HEK293 (cell line): ENCODE measurements at regions not wholly inside any gene's neighbourhood (a gene's known extent, or its start where the extent isn't known, plus 50 kb on each side); places are given as distances from the start of the nearest gene placed in this dataset.

Experiments
- CTCF ChIA-PET: fragments of 350-600 bp; formaldehyde crosslinking; extraction: SDS; loops from one replicate; lab custom pipeline; 2021; ENCODE audit warnings: antibody characterized with exemption; lab: Yijun Ruan, JAX
- POLR2A ChIA-PET: fragments of 300-600 bp; formaldehyde crosslinking; extraction: SDS; loops from one replicate; lab custom pipeline; 2020; ENCODE audit warnings: antibody characterized with exemption, inconsistent platforms; lab: Yijun Ruan, JAX
- H3K27ac ChIP-seq: fragments of 200-500 bp; sonication (Bioruptor generic); 2 replicates; pipeline ENCODE4 v1.5.1; 2014; ENCODE audit warnings: low read depth, low read length, control low read depth, inconsistent platforms; ENCODE audit errors: extremely low read depth
- H3K36me3 ChIP-seq, 2 experiments: fragments of 200-500 bp in 1 of 2; sonication (Bioruptor generic) in 1 of 2; 1 replicate in 1 of 2; 2 replicates in 1 of 2; pipeline ENCODE4 v1.5.1; 2014 to 2017; ENCODE audit warnings: inconsistent platforms in 2 of 2, low read length in 2 of 2; ENCODE audit not compliant: control insufficient read depth in 2 of 2, insufficient read depth in 1 of 2
- H3K4me1 ChIP-seq: fragments of 200-500 bp; sonication (Bioruptor generic); 2 replicates; pipeline ENCODE4 v1.5.1; 2014; ENCODE audit warnings: mild to moderate bottlenecking, low read length, inconsistent platforms; ENCODE audit not compliant: control insufficient read depth, insufficient read depth
- H3K4me3 ChIP-seq: 2 replicates; pipeline ENCODE4 v1.5.1; 2011; ENCODE audit warnings: low read depth, mild to moderate bottlenecking, control low read depth, low read length, moderate library complexity
- H3K9me3 ChIP-seq: fragments of 200-500 bp; sonication (Bioruptor generic); 2 replicates; pipeline ENCODE4 v1.5.1; 2014; ENCODE audit warnings: low read depth, low read length, inconsistent platforms; ENCODE audit not compliant: control insufficient read depth, insufficient read depth
- GLIS1 ChIP-seq: fragments of 450-650 bp; formaldehyde crosslinking; IDR thresholded peaks from 2 replicates; pipeline ENCODE4 v1.5.1; 2016; ENCODE audit warnings: missing biosample characterization, missing genetic modification characterization
- KLF1 ChIP-seq: fragments of 450-650 bp; formaldehyde crosslinking; IDR thresholded peaks from 2 replicates; pipeline ENCODE4 v1.5.1; 2016; ENCODE audit warnings: missing biosample characterization, missing genetic modification characterization
- WT1 ChIP-seq: fragments of 450-650 bp; formaldehyde crosslinking; IDR thresholded peaks from 2 replicates; pipeline ENCODE4 v1.5.1; 2016; ENCODE audit warnings: missing biosample characterization, missing genetic modification characterization
- ZBTB17 ChIP-seq: fragments of 450-650 bp; formaldehyde crosslinking; IDR thresholded peaks from 2 replicates; pipeline ENCODE4 v1.5.1; 2016; ENCODE audit warnings: missing biosample characterization, missing genetic modification characterization
- ZBTB48 ChIP-seq: fragments of 450-650 bp; formaldehyde crosslinking; IDR thresholded peaks from 2 replicates; pipeline ENCODE4 v1.5.1; 2016; ENCODE audit warnings: missing biosample characterization, missing genetic modification characterization
- ZBTB49 ChIP-seq: fragments of 450-650 bp; formaldehyde crosslinking; IDR thresholded peaks from 2 replicates; pipeline ENCODE4 v1.5.1; 2016; ENCODE audit warnings: missing biosample characterization, missing genetic modification characterization, low read depth
- ZFP41 ChIP-seq: fragments of 450-650 bp; formaldehyde crosslinking; IDR thresholded peaks from 2 replicates; pipeline ENCODE4 v1.5.1; 2016; ENCODE audit warnings: missing biosample characterization, missing genetic modification characterization, borderline replicate concordance
- ZIC2 ChIP-seq: fragments of 450-650 bp; formaldehyde crosslinking; IDR thresholded peaks from 2 replicates; pipeline ENCODE4 v1.5.1; 2016; ENCODE audit warnings: missing biosample characterization, missing genetic modification characterization
- ZNF148 ChIP-seq: fragments of 450-650 bp; formaldehyde crosslinking; IDR thresholded peaks from 2 replicates; pipeline ENCODE4 v1.5.0; 2017; ENCODE audit warnings: missing biosample characterization, missing genetic modification characterization, borderline replicate concordance
- ZNF16 ChIP-seq: fragments of 450-650 bp; formaldehyde crosslinking; IDR thresholded peaks from 2 replicates; pipeline ENCODE4 v1.5.1; 2016; ENCODE audit warnings: low read depth, missing biosample characterization, missing genetic modification characterization
- ZNF19 ChIP-seq: fragments of 450-650 bp; formaldehyde crosslinking; IDR thresholded peaks from 2 replicates; pipeline ENCODE4; 2016; ENCODE audit warnings: missing biosample characterization, missing genetic modification characterization, low read depth
- ZNF248 ChIP-seq: fragments of 450-650 bp; formaldehyde crosslinking; IDR thresholded peaks from 2 replicates; pipeline ENCODE4 v1.5.1; 2017; ENCODE audit warnings: missing biosample characterization, missing genetic modification characterization
- ZNF366 ChIP-seq: fragments of 450-650 bp; formaldehyde crosslinking; conservative IDR thresholded peaks from 2 replicates; pipeline ENCODE4 v1.5.1; 2016; ENCODE audit warnings: missing biosample characterization, missing genetic modification characterization
- ZNF423 ChIP-seq: fragments of 450-650 bp; formaldehyde crosslinking; IDR thresholded peaks from 2 replicates; pipeline ENCODE4 v1.5.1; 2016; ENCODE audit warnings: missing biosample characterization, missing genetic modification characterization
- ZNF561 ChIP-seq: fragments of 450-650 bp; IDR thresholded peaks from 2 replicates; pipeline ENCODE4 v1.5.1; 2018; ENCODE audit warnings: missing biosample characterization, missing genetic modification characterization, borderline replicate concordance
- ZNF677 ChIP-seq: fragments of 450-650 bp; IDR thresholded peaks from 2 replicates; pipeline ENCODE4 v1.5.0; 2018; ENCODE audit warnings: missing biosample characterization, mild to moderate bottlenecking, missing genetic modification characterization, moderate library complexity
- ZNF777 ChIP-seq: fragments of 450-650 bp; formaldehyde crosslinking; IDR thresholded peaks from 2 replicates; pipeline ENCODE4 v1.5.1; 2017; ENCODE audit warnings: missing biosample characterization, missing genetic modification characterization, borderline replicate concordance
- TF ChIP-seq, protein P1 (sequence below): fragments of 450-650 bp; formaldehyde crosslinking; conservative IDR thresholded peaks from 2 replicates; pipeline ENCODE4 v1.5.1; 2016; ENCODE audit warnings: low read depth, missing biosample characterization, missing genetic modification characterization
- TF ChIP-seq, protein P2 (sequence below): fragments of 450-650 bp; IDR thresholded peaks from 2 replicates; pipeline ENCODE4 v1.5.1; 2018; ENCODE audit warnings: missing biosample characterization, mild to moderate bottlenecking, missing genetic modification characterization
- TF ChIP-seq, protein P3 (sequence below): fragments of 450-650 bp; formaldehyde crosslinking; IDR thresholded peaks from 2 replicates; pipeline ENCODE4 v1.5.1; 2017; ENCODE audit warnings: missing biosample characterization, missing genetic modification characterization

GRCh38 chr1:59071289-59071688, 225.6 kb upstream of the FGGY start:
- H3K4me1 ChIP-seq: peaks cover 8% of the 10 kb centered on the region
- TF ChIP-seq, protein P1, sequence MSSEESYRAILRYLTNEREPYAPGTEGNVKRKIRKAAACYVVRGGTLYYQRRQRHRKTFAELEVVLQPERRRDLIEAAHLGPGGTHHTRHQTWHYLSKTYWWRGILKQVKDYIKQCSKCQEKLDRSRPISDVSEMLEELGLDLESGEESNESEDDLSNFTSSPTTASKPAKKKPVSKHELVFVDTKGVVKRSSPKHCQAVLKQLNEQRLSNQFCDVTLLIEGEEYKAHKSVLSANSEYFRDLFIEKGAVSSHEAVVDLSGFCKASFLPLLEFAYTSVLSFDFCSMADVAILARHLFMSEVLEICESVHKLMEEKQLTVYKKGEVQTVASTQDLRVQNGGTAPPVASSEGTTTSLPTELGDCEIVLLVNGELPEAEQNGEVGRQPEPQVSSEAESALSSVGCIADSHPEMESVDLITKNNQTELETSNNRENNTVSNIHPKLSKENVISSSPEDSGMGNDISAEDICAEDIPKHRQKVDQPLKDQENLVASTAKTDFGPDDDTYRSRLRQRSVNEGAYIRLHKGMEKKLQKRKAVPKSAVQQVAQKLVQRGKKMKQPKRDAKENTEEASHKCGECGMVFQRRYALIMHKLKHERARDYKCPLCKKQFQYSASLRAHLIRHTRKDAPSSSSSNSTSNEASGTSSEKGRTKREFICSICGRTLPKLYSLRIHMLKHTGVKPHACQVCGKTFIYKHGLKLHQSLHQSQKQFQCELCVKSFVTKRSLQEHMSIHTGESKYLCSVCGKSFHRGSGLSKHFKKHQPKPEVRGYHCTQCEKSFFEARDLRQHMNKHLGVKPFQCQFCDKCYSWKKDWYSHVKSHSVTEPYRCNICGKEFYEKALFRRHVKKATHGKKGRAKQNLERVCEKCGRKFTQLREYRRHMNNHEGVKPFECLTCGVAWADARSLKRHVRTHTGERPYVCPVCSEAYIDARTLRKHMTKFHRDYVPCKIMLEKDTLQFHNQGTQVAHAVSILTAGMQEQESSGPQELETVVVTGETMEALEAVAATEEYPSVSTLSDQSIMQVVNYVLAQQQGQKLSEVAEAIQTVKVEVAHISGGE (tag by site-specific recombination): no peak
- TF ChIP-seq ZNF423 (tag by site-specific recombination) (peak; percentile 84), ZIC2 (tag by site-specific recombination) (peak; percentile 82), GLIS1 (tag by site-specific recombination) (peak; percentile 62), ZBTB17 (0 out of 2 replicates have a peak, but pooled peaks have one; percentile 37)
- TF ChIP-seq, all 188 proteins: peak for 4
- ChIA-PET POLR2A (interaction anchor here (1.2 kb wide), 1 partner anchor 287 kb away, joined by 3 read pairs; the partner anchor contains the start of gene JUN), CTCF (interaction anchor here (2.0 kb wide), 1 partner anchor 10 kb away, joined by 6 read pairs; no protein-coding TSS in a partner anchor)
- no peaks in the 10 kb centered on the region for H3K36me3 ChIP-seq
- H3K27ac ChIP-seq: no peak overlapping the region; the same call in 1 of the 2 replicates
- no peaks in the 10 kb centered on the region for H3K9me3 ChIP-seq
- H3K4me3 ChIP-seq: no peak overlapping the region

DNA sequence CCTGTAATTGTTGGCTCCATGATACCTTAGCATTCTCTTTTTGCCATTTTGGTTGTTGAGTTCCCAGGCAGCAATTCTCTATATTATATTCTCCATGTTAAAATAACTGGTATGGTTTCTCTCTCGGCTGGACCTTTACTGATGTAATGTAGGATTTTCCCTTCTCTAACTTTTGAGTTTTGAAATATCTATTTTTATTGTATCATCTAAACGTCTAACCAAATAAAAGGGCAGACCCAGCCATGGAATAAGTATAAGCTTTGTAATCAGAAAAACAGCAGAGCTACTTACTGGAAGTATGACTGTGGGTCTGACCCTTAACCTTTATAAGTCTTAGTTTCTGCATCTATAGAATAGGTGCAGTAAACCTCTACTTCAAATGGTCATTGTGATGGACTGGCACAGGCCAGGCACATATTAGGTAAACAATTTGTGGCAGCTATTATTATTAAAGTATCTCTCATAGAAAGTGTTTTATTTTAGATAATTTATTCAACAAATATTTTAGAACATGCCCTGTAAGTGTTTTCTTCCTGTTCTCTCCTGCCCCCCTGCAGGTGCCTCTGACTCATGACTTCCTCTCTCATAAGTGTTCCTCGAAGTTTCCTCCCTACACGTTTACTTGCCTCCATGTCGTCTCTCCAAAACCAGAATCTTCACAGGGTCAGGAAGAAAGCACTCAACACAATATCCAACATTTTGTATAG, 224.9 kb upstream of the FGGY start:
- Histone ChIP-seq H3K36me3 (no peaks in the 10 kb centered on the region), H3K27ac (no peak overlapping the region), H3K4me3 (no peak overlapping the region)
- TF ChIP-seq ZFP41 (tag by site-specific recombination) (no peak), ZNF148 (no peak), WT1 (no peak), ZNF777 (tag by site-specific recombination) (no peak), GLIS1 (tag by site-specific recombination) (0 out of 2 replicates have a peak, but pooled peaks have one; percentile 17), ZNF561 (no peak), ZNF16 (tag by site-specific recombination) (no peak), ZNF366 (tag by site-specific recombination) (no peak), ZBTB49 (tag by site-specific recombination) (no peak), ZNF677 (no peak), ZNF248 (tag by site-specific recombination) (no peak), ZBTB48 (tag by site-specific recombination) (no peak), KLF1 (tag by site-specific recombination) (no peak), ZNF19 (tag by site-specific recombination) (no peak)
- TF ChIP-seq, protein P2, sequence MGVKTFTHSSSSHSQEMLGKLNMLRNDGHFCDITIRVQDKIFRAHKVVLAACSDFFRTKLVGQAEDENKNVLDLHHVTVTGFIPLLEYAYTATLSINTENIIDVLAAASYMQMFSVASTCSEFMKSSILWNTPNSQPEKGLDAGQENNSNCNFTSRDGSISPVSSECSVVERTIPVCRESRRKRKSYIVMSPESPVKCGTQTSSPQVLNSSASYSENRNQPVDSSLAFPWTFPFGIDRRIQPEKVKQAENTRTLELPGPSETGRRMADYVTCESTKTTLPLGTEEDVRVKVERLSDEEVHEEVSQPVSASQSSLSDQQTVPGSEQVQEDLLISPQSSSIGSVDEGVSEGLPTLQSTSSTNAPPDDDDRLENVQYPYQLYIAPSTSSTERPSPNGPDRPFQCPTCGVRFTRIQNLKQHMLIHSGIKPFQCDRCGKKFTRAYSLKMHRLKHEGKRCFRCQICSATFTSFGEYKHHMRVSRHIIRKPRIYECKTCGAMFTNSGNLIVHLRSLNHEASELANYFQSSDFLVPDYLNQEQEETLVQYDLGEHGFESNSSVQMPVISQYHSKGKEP (tag by site-specific recombination): no peak
- TF ChIP-seq, protein P3, sequence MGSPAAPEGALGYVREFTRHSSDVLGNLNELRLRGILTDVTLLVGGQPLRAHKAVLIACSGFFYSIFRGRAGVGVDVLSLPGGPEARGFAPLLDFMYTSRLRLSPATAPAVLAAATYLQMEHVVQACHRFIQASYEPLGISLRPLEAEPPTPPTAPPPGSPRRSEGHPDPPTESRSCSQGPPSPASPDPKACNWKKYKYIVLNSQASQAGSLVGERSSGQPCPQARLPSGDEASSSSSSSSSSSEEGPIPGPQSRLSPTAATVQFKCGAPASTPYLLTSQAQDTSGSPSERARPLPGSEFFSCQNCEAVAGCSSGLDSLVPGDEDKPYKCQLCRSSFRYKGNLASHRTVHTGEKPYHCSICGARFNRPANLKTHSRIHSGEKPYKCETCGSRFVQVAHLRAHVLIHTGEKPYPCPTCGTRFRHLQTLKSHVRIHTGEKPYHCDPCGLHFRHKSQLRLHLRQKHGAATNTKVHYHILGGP (tag by site-specific recombination): peak; percentile 81
- TF ChIP-seq, all 188 proteins: peak for 2
- ChIA-PET POLR2A (no interaction called here), CTCF (interaction anchor here (2.0 kb wide), 1 partner anchor 10 kb away, joined by 6 read pairs; no protein-coding TSS in a partner anchor)
- peaks cover 8% of the 10 kb centered on the region for H3K4me1 ChIP-seq
- no peaks in the 10 kb centered on the region for H3K9me3 ChIP-seq
